ENCODE measurements at regions not wholly inside any gene's neighbourhood (a gene's known extent, or its start where the extent isn't known, plus 50 kb on each side); places are given as distances from the start of the nearest gene placed in this dataset.

GRCh38 chr5:130425424-130425823, 521.2 kb downstream of the CHSY3 start:
- TF ChIP-seq CTCF (IDR thresholded peaks at IDR 0.05) (no peak), POLR2A (IDR thresholded peaks at IDR 0.05) (no peak), POLR2AphosphoS5 (IDR thresholded peaks at IDR 0.05) (no peak)
